Effector CD4-positive, alpha-beta T cell (primary cell): ENCODE measurements at regions not wholly inside any gene's neighbourhood (a gene's known extent, or its start where the extent isn't known, plus 50 kb on each side); places are given as distances from the start of the nearest gene placed in this dataset.

ENCODE experiments used
- DNase-seq: peaks from one replicate; pipeline ENCODE4 v3.0.0-alpha.2; 2020

DNA sequence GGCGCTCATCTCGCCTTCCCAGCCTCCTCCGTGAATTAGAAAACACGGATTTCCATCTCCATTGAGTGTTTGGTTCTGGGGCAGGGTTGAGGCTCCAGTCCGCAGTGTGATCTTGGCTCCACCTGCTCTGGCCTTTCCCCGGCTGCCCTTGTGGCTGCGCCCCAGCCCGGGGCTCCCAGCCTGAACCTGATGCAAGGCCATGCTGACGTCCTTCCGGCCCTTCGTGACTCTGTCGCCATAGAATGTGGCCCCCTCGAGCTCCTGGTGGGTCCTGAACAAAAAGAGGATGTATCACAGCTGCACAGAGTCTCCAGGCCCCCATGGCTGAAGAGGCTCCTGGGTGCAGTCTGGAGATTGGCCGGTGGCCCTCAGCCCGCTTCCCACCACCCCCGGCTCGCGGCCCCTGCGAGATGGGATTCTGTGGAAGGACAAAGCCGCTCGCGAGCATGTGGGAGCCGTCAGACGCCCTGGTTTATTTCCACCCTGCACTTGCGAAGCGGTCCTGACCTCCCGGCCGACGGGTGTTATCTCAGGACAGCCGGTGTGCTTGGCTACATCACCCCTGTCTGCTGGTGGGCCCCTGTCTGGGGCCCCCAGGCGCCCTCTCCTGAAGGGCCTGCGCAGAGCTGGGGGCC lies 1214.0 kb downstream of the BRD1 start:
- no peak for DNase-seq

DNA sequence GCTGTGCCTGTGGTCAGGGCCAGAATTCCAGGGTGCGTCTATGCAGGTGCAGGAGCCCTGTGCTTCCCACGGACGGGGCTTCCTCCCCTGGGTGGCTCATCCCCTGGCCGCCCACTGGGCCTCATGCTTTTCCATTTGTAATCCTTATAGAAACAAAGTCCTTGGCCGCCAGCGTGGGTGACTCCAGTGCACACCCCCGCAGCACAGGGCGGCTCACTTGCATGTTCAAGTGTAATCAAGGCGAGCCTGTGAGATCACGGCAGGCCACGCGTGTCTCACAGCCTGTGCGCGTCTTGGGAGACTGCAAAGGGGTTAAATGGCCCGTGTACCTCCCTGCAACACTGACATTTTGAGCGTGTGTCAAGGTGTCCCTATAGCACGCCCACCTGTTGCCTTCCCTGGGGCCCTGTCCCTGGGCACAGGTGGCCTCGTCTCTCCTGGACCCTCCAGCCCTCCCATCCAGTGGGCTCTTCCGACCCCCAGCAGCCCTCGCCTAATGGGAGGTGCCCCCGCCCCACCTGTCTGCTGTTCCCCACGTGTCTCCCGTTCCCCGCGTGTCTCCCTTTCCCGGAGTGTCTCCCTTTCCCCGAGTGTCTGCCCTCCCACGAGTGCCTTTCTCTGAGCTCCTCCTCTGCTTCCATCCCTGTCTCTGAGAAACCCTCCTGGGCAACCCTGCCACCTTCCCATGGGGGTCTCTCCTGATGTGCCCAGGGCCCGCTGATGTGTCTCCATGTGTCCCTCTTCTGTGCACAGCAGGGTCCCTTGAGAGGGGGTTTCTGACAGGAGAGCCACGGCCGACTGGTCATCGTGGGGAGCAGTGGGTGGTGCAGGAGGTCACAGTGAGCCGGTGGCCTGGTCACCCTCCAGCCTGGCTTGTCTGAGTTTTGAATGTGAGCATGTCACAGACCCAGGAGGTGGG lies 1215.3 kb downstream of the BRD1 start:
- no peak for DNase-seq

GRCh38 chr22:48609279-48609865 lies 1218.3 kb downstream of the BRD1 start:
- DNase-seq: no peak

DNA sequence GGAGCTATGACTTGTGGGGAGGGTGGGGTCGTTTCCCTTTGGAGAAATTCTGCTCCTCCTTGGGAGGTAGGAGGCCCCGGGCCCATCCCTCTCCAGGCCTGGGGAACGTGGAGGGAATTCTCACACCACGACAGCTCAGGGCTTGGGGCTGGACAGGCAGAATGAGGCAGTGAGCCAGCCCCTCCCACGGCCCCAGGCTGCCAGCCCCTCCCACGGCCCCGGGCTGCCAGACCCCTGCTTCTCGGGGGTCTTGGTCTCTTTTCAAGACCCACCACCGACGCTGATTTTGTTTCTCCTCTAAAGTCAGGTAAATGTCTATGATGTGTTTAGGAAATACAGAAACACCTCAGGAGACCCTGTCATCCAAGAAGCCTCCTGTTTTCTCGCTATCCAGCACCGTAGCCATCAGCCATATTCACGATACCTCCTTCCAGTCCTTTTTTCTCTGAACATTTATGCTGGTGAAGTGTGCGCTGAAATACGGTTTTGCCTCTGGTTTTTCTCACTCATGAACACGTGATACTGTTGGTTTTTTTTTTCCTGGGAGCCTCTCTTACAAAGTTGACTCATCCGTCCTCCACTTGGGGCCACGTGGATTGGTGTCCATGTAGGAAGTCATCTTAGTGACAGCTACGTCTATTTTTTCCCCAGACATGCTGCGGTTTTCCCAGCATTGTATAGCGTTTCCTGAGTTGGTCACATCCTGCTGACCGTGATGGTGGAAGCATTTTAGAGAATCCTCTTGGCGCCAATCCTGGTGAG lies 1219.6 kb downstream of the BRD1 start:
- no peak for DNase-seq

DNA sequence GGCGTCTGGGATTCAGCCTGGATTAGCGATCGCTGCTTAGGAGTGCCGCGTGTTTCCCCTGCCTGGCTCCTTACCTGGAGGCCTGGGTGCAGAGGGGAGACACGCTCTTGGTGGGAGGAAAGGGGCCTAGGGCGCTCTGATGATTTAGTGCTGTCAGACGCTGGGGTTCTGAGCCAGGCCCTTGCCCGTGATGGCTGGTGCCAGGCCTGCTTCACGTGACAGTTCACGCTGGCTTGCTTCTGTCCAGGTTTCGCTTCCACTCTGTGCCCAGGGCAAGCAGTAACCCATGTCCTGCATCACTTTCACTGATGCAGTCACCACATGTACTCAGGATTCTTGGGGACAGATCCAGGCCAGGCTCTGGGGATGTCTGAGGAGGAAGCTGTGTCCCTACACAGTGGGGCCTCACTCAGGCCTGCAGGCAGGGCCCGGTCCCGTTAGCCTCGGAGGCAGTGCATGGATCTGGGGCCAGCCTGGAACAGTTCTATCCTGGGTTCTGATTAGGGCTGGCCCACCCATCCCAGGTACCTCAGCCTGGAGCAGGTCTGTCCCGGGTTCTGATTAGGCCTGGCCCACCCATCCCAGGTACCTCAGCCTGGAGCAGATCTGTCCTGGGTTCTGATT lies 1220.9 kb downstream of the BRD1 start:
- no peak for DNase-seq

- no peak for DNase-seq
Observed at GRCh38 chr22:48605856-48606481, 1221.7 kb downstream of the BRD1 start.

DNA sequence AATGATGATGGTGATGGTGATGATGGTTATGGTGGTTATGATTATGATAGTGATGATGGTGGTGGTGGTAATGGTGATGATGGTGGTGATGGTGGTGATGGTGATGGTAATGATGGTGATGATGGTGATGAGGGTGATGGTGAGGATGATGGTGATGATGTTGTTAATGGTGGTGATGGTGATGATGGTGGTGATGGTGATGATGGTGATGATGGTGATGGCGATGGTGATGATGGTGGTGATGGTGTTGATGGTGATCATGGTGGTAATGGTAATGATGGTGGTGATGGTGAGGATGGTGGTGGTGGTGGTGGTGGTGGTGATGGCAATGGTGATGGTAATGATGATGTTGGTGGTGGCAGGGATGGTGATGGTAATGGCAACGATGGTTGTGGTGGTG lies 1222.5 kb downstream of the BRD1 start:
- DNase-seq: no peak

- DNase-seq: no peak
Observed at GRCh38 chr22:48603621-48604320, 1223.9 kb downstream of the BRD1 start.

DNA sequence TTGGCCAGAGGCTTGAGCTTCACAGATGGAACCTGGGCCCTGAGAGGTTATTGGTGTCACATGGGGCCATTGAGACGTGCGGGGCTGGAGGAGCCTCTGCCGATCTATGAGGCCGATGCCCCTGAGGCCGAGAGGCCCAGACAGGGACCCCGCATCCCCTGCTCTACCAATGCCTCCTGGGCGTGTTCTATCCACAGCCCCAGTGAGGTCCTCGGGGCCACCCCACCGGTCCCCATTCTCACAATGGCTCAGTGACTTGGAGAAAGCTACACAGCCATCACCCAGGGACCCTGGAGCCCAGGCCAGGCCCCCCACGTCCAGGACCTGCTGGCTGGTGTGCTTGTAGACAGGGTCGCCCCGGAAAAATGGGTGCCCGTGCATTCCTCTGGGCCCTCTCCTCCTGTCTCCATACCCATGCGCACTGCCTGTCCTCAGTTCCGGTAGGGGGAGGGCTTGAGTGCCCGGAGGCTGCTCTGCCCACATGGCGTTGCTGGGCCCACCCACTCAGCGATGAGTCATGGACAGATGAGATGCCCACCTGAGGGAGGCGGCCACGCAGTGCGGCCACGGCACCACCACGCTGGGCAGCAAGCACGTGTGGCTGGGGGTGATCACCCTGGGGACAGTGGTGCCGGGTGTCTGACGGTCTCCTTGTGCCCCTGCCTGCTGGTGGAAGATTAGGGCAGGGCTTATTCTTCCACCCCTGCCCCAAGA lies 1224.7 kb downstream of the BRD1 start:
- no peak for DNase-seq

DNA sequence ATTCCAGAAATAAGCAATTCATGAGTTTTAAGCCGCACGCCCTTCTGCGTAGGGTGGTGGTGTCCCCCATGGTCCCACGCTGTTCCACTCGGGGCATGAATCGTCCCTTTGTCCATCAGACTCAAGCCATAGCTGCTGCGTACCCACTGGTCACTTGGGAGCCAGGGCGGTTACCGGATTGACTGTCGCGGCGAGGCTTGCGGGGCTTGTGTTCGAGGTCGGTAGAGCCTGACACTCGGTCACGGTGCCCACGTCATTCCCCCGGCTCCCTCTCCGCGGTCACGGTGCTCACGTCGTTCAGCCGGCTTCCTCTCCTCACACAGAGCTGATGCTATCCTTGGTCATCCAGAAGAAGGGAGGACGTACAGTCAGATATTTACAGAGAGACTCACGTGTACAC lies 1227.0 kb downstream of the BRD1 start:
- DNase-seq: no peak

DNA sequence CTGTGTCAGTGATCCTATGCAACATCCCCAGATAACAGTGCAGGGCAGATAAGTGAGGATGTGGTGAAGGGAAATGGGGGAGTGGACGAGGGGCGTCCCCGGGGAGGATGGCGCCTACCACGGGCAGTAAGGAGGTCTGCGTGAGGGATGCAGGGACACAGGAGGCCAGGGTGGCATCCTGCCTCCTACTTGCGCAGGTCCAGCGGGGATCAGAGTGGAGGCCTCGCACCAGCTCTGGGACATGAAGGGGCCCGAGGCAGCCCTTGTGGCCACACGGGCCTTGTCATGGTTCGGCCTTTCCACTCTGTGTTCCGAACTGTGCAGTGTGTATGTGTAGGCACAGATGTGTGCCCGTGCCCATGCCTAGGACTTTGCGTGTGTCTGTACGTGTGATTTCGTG lies 1227.5 kb downstream of the BRD1 start:
- DNase-seq: no peak

DNA sequence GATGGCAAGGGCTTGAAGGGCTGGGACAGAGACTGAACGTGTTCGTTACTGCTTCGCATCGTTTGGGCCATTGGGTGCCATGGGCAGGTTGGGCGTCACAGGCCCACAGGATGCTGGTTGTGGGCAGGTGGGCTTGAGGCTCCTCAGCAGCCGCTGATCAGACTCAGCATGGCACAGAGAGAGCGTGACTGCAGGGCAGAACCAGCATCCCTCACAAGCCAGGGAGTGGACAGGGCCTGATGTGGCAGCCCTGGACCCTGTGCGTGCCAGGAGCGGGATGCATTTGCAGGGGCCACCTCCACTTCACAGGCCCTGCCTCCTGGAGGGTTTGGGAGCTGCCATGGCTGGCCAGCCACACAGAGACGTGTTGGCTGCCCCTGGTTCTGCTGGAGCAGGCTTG lies 1228.3 kb downstream of the BRD1 start:
- no peak for DNase-seq

DNA sequence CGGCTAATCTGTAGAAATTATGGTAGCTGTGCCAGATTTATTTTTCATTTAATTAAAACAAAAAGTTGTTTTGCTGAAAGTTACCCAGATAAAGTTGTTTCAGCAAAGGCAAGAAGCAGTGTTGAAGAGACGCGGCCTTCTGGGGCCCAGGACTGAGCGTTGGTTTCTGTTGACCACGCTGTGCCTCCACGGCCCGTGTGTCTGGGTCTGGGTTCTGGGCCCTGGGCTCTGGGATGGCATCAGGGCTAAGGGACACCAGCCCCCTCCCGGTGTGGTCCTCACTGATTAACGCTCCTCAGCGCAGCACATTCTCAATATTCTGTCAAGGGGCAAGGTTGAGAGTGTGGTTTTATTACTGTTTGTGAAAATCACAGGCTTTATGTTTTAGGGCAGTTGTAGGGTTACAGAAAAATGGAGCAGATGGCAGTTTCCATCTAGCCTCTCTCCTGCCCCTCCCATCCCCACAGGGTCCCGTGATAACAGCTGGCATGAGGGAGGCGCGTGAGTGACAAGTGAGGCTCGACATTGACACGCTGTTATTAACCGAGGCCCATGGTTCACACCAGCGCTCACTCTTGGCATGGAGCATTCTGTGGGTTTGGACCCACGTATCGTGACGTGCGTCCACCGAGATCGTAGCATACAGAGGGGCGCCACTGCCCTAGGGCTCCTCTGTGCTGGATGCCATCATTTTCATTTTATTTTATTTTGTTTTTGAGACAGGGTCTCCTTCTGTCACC lies 1231.4 kb downstream of the BRD1 start:
- no peak for DNase-seq

DNA sequence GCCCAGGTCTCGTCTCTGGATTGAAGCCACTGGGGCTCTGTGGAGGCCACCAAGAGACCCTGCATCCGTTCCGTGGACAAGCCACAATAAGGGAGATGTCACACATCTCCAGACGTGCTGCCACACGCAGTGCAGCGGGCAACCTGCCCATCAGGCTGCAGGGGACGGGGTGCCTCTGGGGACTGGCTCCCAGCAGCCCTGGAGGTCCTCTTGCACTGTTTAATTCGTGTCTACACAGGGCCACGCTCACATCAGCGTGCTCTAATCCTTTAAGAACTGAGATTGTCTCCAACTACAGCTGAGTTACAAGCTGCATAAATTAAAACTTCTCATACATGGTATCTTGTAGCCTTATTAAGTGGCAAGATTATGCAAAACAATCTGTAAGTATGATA lies 1232.2 kb downstream of the BRD1 start:
- DNase-seq: no peak

GRCh38 chr22:48594757-48595510 lies 1232.7 kb downstream of the BRD1 start:
- no peak for DNase-seq

GRCh38 chr22:48594016-48594756 lies 1233.5 kb downstream of the BRD1 start:
- DNase-seq: no peak

DNA sequence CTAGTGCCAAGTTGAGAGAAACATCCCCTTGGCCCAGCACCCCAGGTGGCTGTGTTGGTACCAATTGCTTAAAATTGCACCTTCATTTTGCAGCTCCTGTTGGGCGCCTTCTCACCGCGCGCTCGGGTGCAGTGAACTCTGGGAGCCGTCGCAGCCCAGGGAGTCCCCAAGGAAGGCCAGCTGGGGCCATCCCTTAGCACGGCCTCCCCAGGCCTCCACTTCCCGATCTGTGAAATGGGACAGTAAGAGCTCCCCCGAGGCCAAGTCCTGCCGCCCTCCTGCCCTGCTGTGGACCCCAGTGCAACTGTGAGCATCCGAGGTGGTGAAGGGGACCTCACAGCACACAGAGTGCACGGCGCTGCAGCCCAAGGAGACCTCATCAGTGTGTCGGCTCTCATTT lies 1234.1 kb downstream of the BRD1 start:
- no peak for DNase-seq

GRCh38 chr22:48592931-48593330 lies 1234.7 kb downstream of the BRD1 start:
- no peak for DNase-seq

GRCh38 chr22:48592488-48592887 lies 1235.2 kb downstream of the BRD1 start:
- no peak for DNase-seq
